Adrenal gland (tissue), 9 donors: ENCODE measurements at regions not wholly inside any gene's neighbourhood (a gene's known extent, or its start where the extent isn't known, plus 50 kb on each side); places are given as distances from the start of the nearest gene placed in this dataset.

Experiments used
- DNase-seq, 7 donors: peaks; one replicate each; pipeline ENCODE4 v3.0.0-alpha.2; 2019 to 2020
- H3K27ac ChIP-seq, 5 donors: fragments of 200-600 bp; sonication (generic) in 4 of 5; 1 replicate in 3 of 5; 2 replicates in 2 of 5; pipeline versions ENCODE4 v1.5.1 to v1.8.0; 2016 to 2020; ENCODE audit warnings: mild to moderate bottlenecking in 1 of 5
- H3K27me3 ChIP-seq: fragments of 200-600 bp; 2 replicates; pipeline ENCODE4 v1.8.0; 2021
- H3K36me3 ChIP-seq, 2 donors: fragments of 200-600 bp; replicated peaks in 1 of 2; 1 replicate in 1 of 2; 2 replicates in 1 of 2; pipeline versions ENCODE4 v1.5.1 to v1.8.0; 2018 to 2022
- H3K4me1 ChIP-seq, 2 donors: fragments of 200-600 bp; replicated peaks in 1 of 2; 1 replicate in 1 of 2; 2 replicates in 1 of 2; pipeline versions ENCODE4 v1.5.1 to v1.8.0; 2018 to 2021
- H3K4me3 ChIP-seq, 4 donors: fragments of 200-600 bp; sonication (generic) in 3 of 4; one replicate each; pipeline ENCODE4 v1.5.1; 2016 to 2018
- H3K9me3 ChIP-seq, 3 donors: fragments of 200-600 bp; sonication (generic) in 1 of 3; replicated peaks in 1 of 3; 1 replicate in 2 of 3; 2 replicates in 1 of 3; pipeline versions ENCODE4 v1.5.1 to v1.8.0; 2016 to 2021
- POLR2A ChIP-seq, 2 donors: fragments of 450-650 bp; IDR thresholded peaks; one replicate each; pipeline ENCODE4 v1.6.1; 2017; ENCODE audit warnings: antibody characterized with exemption in 2 of 2, mild to moderate bottlenecking in 2 of 2, moderate library complexity in 1 of 2
- WGBS, 4 donors: extraction: QIAGEN DNeasy Blood & Tissue Kit in 2 of 4; methylation state at CpG; one replicate each; pipeline versions ENCODE4 v1.1.5 to v1.1.7; 2013 to 2017; 5-methylcytosine and 5-hydroxymethylcytosine counted together
- intact Hi-C, 2 donors: fragments of 100-400 bp; cut with DNase I; formaldehyde crosslinking; loops; one replicate each; pipeline versions ENCODE4 v1.14.1 to v1.15.0; 2022 to 2023
- TF ChIP-seq, protein P1 (sequence below), 6 experiments: fragments of 450-650 bp in 4 of 6; fragments of 200-600 bp in 2 of 6; sonication (generic) in 1 of 6; IDR thresholded peaks; 1 replicate in 5 of 6; 2 replicates in 1 of 6; pipeline versions ENCODE4 v1.5.1 to v1.8.0; 2016 to 2021; ENCODE audit warnings: antibody characterized with exemption in 6 of 6, mild to moderate bottlenecking in 2 of 6, moderate library complexity in 1 of 6
- donor health status: healthy with polysubstance abuse.
- donor health status: Bipolar disorder and iron deficiency.
- donor health status: DM: yes; HTN: yes; CAD: no.
- donor health status: DM: no; HTN: no; CAD: no.
- donor health status: DM: no; HTN: no; CAD: no.

DNA sequence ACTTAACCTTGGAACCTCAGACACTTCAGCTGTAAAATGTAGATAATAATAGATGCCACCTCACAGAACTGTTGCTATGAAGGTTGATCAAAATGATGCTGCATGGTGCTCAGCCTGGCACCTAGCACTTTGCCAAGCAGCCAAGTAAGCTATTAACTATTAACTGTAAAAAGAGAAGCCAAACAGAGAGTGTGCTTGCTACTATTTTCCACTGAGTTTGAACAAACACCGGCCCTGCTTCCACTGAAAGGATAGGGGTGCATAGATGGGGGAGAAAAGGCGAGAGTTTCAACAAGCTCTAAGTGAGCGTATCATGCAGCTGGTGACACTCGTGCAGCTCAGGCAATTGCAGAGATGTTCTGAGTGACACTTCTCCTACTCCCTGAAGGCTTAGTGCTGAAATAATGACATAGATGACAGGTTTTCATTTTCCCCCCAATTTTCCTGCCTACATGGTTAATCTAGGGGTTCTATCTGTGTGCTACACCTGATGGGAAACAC, 78.2 kb downstream of the GPR88 start:
- H3K36me3 ChIP-seq: no peaks in the 10 kb centered on the region
- no peak overlapping the region for H3K27ac ChIP-seq
- no peak overlapping the region for H3K4me3 ChIP-seq
- no peak for TF ChIP-seq POLR2A (IDR thresholded peaks at IDR 0.05)
- TF ChIP-seq, protein P1, sequence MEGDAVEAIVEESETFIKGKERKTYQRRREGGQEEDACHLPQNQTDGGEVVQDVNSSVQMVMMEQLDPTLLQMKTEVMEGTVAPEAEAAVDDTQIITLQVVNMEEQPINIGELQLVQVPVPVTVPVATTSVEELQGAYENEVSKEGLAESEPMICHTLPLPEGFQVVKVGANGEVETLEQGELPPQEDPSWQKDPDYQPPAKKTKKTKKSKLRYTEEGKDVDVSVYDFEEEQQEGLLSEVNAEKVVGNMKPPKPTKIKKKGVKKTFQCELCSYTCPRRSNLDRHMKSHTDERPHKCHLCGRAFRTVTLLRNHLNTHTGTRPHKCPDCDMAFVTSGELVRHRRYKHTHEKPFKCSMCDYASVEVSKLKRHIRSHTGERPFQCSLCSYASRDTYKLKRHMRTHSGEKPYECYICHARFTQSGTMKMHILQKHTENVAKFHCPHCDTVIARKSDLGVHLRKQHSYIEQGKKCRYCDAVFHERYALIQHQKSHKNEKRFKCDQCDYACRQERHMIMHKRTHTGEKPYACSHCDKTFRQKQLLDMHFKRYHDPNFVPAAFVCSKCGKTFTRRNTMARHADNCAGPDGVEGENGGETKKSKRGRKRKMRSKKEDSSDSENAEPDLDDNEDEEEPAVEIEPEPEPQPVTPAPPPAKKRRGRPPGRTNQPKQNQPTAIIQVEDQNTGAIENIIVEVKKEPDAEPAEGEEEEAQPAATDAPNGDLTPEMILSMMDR (IDR thresholded peaks at IDR 0.05): no peak
- intact Hi-C loops: no loop called here
- H3K27me3 ChIP-seq: no peaks in the 10 kb centered on the region
- DNase-seq: no peak
- no peaks in the 10 kb centered on the region for H3K9me3 ChIP-seq
- no peaks in the 10 kb centered on the region for H3K4me1 ChIP-seq
- WGBS, 4 donors: 81 to 93% (median 92%) methylated on average over 4 of the region's 4 CpGs

DNA sequence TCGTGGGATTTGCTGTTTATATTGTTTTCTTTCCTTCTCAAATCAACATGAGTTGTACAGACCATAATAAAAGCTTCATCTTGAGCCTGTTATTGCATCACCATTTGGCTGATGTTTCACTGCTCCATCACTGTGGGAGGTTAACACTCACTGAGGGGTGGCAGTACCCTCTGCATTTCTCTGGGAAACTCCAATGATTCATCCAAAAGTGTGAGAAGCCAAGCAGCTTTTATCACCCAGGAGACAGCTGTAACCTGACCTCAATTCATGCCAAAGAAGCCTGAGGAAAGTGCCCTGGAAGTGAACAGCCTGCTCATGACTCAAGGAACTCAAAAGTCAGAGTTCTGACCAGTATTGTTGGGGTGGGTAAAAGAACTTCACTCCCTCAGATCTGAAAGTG, 84.1 kb downstream of the GPR88 start:
- peak; percentile 23 to 81 (median 55) for DNase-seq
- no peak overlapping the region for H3K4me3 ChIP-seq
- no peak for TF ChIP-seq POLR2A (IDR thresholded peaks at IDR 0.05)
- TF ChIP-seq, protein P1 (IDR thresholded peaks at IDR 0.05): no peak
- intact Hi-C loops: no loop called here
- no peaks in the 10 kb centered on the region for H3K9me3 ChIP-seq
- peaks cover 5 to 24% of the 10 kb centered on the region in 2 donors for H3K4me1 ChIP-seq
- 8 to 36% (median 15%) methylated on average over 1 of the region's 1 CpG for WGBS, 4 donors
- no peaks in the 10 kb centered on the region for H3K27me3 ChIP-seq
- H3K27ac ChIP-seq: peak overlapping the region in 1 of 5 donors; percentile 48
- H3K36me3 ChIP-seq: no peaks in the 10 kb centered on the region

DNA sequence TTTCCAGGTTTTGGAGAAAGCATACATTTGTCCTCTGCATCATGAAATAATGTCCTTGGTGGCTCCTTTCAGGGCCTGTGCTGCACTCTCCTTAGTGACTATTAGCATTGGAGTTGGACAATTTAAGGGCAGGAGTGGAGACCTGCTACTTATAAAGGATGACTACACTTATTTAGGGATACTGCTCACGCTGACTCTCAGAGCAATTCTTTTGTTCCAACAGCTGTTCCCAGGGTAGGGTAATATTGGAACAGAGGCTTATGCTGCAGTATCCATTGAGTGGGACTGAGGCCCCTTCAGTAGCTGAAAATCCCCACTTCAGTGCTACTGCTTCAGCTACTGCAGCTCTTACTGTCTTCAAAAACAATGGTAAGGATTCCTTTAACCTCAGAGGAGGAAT, 84.6 kb downstream of the GPR88 start:
- intact Hi-C loops: no loop called here
- peaks cover 5 to 27% of the 10 kb centered on the region in 2 donors for H3K4me1 ChIP-seq
- H3K4me3 ChIP-seq: no peak overlapping the region
- DNase-seq: no peak
- TF ChIP-seq POLR2A (IDR thresholded peaks at IDR 0.05): no peak
- TF ChIP-seq, protein P1 (IDR thresholded peaks at IDR 0.05): no peak
- H3K36me3 ChIP-seq: no peaks in the 10 kb centered on the region
- no peaks in the 10 kb centered on the region for H3K27me3 ChIP-seq
- WGBS, 4 donors: 89 to 100% (median 96%) methylated on average over 1 of the region's 1 CpG
- no peaks in the 10 kb centered on the region for H3K9me3 ChIP-seq
- peak overlapping the region in 1 of 5 donors; percentile 48 for H3K27ac ChIP-seq

DNA sequence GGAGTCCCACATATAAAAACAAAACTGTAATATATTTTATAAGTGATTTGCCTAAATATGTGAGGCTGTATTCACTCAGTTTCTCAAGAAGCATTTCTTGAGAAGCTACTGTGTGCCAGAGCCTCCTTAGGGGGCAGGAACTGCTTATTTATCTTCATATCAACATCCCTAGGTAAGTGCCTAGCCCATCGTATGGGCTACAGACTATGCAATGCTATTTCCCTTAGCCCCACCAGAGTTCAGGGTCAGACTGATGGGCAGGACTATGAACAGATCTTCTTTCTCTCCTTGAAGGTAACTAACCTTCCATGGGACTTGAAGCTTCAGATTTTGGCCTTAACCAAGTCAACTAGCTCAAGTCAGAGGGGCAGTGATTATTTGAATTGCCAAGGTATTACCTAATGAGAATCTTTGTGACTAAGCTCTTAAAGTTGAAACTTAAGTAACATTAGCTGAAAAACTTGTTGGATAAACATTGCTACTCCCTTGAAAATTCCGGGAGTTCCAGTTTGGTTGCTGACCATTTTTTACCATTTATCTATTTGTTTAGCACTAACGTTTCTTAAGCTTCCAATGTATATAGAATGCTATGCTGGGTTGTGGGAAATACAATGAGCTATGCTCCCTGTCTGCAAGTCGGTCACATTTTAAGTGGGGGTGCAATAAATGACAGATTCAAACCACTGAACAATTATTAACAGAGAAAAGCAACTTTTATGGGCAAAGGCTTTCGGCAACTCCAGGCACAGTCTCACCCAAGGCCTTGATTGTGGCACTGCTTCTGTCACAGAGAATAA, 85.2 kb downstream of the GPR88 start:
- H3K9me3 ChIP-seq: no peaks in the 10 kb centered on the region
- H3K4me3 ChIP-seq: no peak overlapping the region
- DNase-seq: no peak
- peaks cover 10 to 29% of the 10 kb centered on the region in 2 donors for H3K4me1 ChIP-seq
- no peaks in the 10 kb centered on the region for H3K36me3 ChIP-seq
- intact Hi-C loops: no loop called here
- H3K27me3 ChIP-seq: no peaks in the 10 kb centered on the region
- TF ChIP-seq POLR2A (IDR thresholded peaks at IDR 0.05): no peak
- TF ChIP-seq, protein P1 (IDR thresholded peaks at IDR 0.05): no peak
- 47 to 67% (median 63%) methylated on average over 5 of the region's 5 CpGs for whole genome bisulfite sequencing, 4 donors
- no peak overlapping the region for H3K27ac ChIP-seq
